ENCODE measurements at regions not wholly inside any gene's neighbourhood (a gene's known extent, or its start where the extent isn't known, plus 50 kb on each side); places are given as distances from the start of the nearest gene placed in this dataset.

GRCh38 chr10:1860351-1860750 is 123.0 kb upstream of the ADARB2 start:
- Histone ChIP-seq H3K9me3 (peaks cover 0 to 17% (median 12%) of the 10 kb centered on the region in 8 donors), H3K4me3 (no peak overlapping the region), H3K27me3 (replicated peaks in 1 of 7) (no peaks in the 10 kb centered on the region), H3K27ac (no peak overlapping the region), H3K36me3 (no peaks in the 10 kb centered on the region), H3K4me1 (no peaks in the 10 kb centered on the region)
- WGBS, 5 donors: 67 to 87% (median 82%) methylated on average over 5 of the region's 5 CpGs
- intact Hi-C loops (cut with DNase I; ENCODE audit: low total_unique reads): no loop called here
- no peak for DNase-seq
- TF ChIP-seq POLR2A (IDR thresholded peaks at IDR 0.05) (no peak), POLR2AphosphoS5 (IDR thresholded peaks at IDR 0.05) (no peak)
- TF ChIP-seq, protein P1, sequence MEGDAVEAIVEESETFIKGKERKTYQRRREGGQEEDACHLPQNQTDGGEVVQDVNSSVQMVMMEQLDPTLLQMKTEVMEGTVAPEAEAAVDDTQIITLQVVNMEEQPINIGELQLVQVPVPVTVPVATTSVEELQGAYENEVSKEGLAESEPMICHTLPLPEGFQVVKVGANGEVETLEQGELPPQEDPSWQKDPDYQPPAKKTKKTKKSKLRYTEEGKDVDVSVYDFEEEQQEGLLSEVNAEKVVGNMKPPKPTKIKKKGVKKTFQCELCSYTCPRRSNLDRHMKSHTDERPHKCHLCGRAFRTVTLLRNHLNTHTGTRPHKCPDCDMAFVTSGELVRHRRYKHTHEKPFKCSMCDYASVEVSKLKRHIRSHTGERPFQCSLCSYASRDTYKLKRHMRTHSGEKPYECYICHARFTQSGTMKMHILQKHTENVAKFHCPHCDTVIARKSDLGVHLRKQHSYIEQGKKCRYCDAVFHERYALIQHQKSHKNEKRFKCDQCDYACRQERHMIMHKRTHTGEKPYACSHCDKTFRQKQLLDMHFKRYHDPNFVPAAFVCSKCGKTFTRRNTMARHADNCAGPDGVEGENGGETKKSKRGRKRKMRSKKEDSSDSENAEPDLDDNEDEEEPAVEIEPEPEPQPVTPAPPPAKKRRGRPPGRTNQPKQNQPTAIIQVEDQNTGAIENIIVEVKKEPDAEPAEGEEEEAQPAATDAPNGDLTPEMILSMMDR (IDR thresholded peaks at IDR 0.05 in 8 of 11, conservative IDR thresholded peaks at IDR 0.05 in 3 of 11): no peak

GRCh38 chr10:1858547-1858946 is 121.2 kb upstream of the ADARB2 start:
- Histone ChIP-seq H3K27ac (no peak overlapping the region), H3K4me3 (no peak overlapping the region), H3K9me3 (peaks cover 0 to 1% (median 0%) of the 10 kb centered on the region in 8 donors), H3K4me1 (no peaks in the 10 kb centered on the region), H3K27me3 (replicated peaks in 1 of 7) (no peaks in the 10 kb centered on the region), H3K36me3 (no peaks in the 10 kb centered on the region)
- intact Hi-C loops (cut with DNase I; ENCODE audit: low total_unique reads): no loop called here
- no peak for DNase-seq
- 63 to 72% (median 65%) methylated on average over 7 of the region's 7 CpGs for WGBS, 5 donors
- TF ChIP-seq, protein P1 (IDR thresholded peaks at IDR 0.05 in 8 of 11, conservative IDR thresholded peaks at IDR 0.05 in 3 of 11): no peak
- TF ChIP-seq POLR2AphosphoS5 (IDR thresholded peaks at IDR 0.05) (no peak), POLR2A (IDR thresholded peaks at IDR 0.05) (no peak)

DNA sequence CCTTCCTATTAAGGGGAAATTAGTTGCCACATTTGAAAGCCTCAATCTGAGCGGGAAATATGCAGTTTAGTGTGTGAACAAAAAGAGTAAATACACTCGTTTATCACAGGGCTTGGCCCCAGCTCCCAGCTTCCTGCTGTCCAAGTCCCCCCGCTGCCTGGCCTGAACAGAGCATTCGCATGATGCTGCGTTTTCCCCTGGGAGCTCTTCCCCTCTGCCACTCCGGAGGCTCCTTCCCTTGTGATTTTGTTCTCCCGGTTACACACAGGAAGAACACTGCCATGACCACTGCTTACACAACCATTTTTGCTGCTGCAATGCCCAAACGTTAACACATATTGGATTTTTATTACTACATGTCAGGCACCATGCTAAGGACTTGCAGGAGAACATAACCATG is 120.7 kb upstream of the ADARB2 start:
- intact Hi-C loops (cut with DNase I; ENCODE audit: low total_unique reads): no loop called here
- Histone ChIP-seq H3K27ac (no peak overlapping the region), H3K4me3 (no peak overlapping the region), H3K27me3 (replicated peaks in 1 of 7) (no peaks in the 10 kb centered on the region), H3K4me1 (no peaks in the 10 kb centered on the region), H3K9me3 (no peaks in the 10 kb centered on the region), H3K36me3 (no peaks in the 10 kb centered on the region)
- TF ChIP-seq POLR2A (IDR thresholded peaks at IDR 0.05) (no peak), POLR2AphosphoS5 (IDR thresholded peaks at IDR 0.05) (no peak)
- TF ChIP-seq, protein P1 (IDR thresholded peaks at IDR 0.05 in 8 of 11, conservative IDR thresholded peaks at IDR 0.05 in 3 of 11): no peak
- 35 to 57% (median 49%) methylated on average over 8 of the region's 8 CpGs for WGBS, 5 donors
- DNase-seq: no peak

GRCh38 chr10:1855911-1856310 is 118.6 kb upstream of the ADARB2 start:
- TF ChIP-seq POLR2A (IDR thresholded peaks at IDR 0.05) (no peak), POLR2AphosphoS5 (IDR thresholded peaks at IDR 0.05) (no peak)
- TF ChIP-seq, protein P1 (IDR thresholded peaks at IDR 0.05 in 8 of 11, conservative IDR thresholded peaks at IDR 0.05 in 3 of 11): no peak
- no peak overlapping the region for H3K27ac ChIP-seq
- no peaks in the 10 kb centered on the region for H3K4me1 ChIP-seq
- no peaks in the 10 kb centered on the region for H3K27me3 ChIP-seq (replicated peaks in 1 of 7)
- intact Hi-C loops (cut with DNase I; ENCODE audit: low total_unique reads): no loop called here
- H3K9me3 ChIP-seq: peaks cover 0 to 7% (median 0%) of the 10 kb centered on the region in 8 donors
- WGBS, 5 donors: 76 to 87% (median 80%) methylated on average over 8 of the region's 8 CpGs
- no peak overlapping the region for H3K4me3 ChIP-seq
- no peaks in the 10 kb centered on the region for H3K36me3 ChIP-seq
- no peak for DNase-seq

All from spleen (tissue), 11 donors.